EL (cell line): ENCODE measurements at regions not wholly inside any gene's neighbourhood (a gene's known extent, or its start where the extent isn't known, plus 50 kb on each side); places are given as distances from the start of the nearest gene placed in this dataset.

ENCODE experiments used
- DNase-seq: peaks from one replicate; pipeline ENCODE4 v3.0.0-alpha.2; 2016

DNA sequence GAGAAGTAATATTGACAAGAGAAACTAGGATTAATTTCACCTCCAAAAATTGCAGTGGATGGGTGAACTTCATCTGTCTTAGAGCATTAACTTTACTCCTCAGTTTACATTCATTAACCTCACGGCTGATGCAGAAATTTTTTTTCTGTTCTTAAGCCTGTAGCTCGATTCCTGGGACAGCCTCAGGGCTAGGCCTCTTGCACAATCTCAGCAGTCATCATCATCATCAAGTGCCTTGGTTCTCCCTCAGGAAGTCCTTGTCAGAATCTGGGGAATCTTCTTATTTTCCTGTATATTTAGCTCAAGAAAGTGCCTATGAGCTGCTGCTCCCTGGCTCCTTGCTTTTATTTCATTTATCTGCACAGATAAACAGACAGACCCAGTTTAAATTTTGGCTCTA is 1272.2 kb upstream of the LRRTM1 start:
- DNase-seq: no peak

DNA sequence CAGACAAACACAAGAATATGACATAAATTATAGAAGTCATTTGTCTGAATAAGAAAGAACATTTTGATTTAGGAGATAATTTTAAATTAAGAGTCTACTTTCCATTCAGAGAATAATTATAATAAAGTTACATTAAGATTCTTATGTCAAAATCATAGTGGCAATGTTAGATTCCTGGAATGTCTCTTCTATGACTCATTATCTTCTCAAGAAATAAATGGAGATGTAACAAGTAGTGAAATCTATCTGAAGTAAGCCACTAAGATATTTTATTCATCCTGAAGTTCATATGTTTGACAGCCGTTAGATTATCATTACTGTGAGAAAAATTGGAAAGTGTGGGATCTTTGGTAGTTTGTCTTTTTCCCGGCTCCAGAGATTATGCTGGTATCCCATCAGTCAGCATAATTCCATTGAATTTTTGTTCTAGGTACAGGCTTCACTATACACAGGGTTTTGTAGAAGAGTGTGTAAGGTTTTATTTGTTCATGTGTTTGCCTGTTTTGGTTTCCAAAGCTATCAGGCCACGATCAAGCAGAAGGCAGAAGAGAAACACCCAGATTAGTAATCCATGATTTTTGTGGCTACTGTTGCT is 1246.6 kb upstream of the LRRTM1 start:
- no peak for DNase-seq

DNA sequence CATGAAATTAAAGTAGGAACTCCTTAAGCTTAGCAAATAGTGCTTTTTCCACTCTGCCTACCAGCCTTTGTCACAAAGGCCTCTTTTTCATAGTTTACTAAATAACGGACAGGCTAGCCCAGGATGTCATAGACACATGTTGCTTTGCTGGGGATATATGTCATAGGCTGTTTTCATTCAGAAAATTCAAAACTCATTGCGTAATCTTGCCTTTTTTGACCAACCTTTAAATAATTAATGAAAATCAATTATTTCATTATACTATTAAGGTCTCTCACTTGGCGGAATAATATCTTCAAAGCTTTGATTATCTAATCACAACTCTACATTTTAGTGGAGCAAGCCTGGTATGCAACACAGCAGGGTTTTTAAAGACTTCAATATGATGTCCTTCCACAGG is 1245.7 kb upstream of the LRRTM1 start:
- no peak for DNase-seq

DNA sequence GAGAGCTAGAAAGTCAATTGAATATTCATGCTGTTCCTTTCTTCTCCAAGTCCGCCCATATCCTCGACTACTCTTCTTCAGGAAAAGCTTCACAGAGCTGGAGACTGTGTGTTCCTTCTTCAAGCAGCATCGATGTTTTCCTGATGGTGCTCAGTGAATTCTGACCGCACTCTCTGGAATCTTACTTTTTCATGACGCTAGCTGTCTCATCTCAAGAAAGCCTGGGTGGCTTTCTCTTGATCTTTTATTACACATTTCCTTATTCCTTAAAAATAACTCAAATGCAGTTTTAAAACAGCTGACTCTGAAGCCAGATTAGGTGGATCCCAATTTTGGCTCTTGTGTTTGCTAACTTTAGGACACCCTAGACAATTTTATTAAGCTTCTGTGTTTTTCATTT is 1245.1 kb upstream of the LRRTM1 start:
- no peak for DNase-seq

DNA sequence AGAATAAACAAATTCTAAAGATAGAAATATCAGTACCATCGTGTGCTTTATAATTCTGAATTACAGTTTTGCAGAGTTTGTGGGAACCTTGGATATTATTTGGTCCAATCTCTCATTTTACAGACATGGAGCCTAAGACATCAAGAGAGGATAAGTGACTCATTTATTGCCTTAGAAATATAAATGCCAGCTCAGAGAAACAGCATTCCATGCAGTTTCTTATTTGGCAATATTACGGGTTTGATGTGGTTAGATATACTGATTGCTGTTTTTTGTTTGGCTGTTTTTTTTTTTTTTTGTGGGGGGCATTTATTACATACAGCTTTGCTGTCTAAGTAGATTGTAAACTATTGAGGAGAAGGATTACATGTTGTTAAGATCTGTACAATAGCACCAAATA is 1241.1 kb upstream of the LRRTM1 start:
- no peak for DNase-seq

DNA sequence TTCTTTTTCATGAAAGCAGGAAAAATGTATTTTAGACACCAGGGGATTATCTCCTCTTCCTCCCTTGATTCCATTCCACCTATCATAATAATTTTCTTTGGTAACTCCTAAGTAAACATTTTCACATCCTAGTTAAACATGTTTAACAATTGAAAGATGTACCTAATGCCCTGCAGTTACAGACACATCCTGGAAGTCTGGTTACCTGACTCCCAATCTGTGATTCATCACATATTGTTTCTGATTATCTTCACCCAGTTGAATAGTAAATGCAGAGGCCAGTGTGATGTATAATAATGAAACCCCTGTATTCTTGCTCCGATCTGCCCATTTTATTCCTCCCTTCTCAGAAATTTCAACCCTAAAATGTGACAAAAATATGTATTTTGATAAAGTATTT is 1237.6 kb upstream of the LRRTM1 start:
- no peak for DNase-seq

DNA sequence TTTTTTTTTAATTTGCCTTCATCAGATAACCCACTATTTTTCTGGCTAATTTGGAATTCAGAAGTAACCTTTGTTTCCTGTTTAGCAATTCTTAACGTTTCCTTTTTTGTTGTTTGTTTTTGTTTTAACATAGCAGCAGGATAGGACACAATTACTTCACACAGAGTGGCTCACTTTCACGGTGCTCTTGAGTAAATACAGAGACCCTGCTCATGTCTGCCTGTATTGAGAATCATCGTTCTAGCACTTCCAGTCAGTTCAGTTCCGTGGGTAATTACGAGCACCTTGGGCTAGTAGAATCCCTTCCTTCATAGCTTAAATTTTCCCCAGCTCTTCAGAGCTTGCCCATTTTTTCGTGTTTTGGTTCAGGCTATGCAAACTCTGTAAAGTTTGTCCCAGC is 1225.4 kb upstream of the LRRTM1 start:
- no peak for DNase-seq

DNA sequence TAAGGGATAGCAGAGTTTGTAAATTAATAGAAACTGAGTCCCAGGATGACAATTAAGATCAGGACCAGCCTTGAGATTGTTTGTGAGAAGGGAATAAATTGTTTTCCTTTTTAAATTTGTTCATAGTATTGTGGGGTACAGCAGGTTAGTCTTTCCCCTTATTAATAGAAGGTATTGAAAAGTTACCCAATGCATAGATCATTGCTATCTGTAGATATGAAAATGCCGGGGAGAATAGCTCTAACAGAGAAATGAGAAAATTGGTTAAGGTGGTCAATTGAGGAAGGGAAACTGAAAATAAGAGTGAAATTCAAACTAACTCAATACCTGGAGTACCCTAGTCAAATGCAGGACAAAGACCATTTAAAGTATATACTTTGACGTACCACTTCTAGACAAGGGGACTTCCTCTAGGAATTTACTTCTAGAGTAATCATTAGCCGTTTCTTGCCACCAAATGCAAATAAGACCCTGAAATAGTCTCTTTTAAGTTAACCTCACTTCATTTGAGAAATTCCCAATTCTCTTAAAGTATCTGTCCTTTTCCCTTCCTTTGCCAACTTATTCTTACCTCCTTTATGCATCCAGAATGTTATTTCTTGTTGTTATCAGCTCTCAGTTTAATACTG is 1224.4 kb upstream of the LRRTM1 start:
- DNase-seq: no peak

DNA sequence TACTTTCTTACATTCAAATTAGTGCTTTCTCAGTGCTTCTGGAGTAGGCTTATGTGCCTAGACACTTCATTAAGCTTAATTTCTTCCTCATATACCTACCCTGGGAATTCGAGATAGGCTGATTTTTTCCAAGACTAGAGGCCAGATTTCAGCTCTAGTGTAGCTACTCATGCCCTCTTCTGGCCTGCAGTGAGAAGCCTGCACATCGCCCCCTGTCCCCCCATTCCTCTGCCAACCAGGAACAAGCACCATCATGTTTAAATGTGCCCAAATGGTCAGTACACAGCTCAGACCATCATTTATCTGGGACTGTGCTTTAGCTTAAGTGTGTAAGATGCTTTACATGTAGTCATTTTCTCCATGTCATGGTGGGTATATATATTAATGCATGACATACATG is 1218.8 kb upstream of the LRRTM1 start:
- no peak for DNase-seq

DNA sequence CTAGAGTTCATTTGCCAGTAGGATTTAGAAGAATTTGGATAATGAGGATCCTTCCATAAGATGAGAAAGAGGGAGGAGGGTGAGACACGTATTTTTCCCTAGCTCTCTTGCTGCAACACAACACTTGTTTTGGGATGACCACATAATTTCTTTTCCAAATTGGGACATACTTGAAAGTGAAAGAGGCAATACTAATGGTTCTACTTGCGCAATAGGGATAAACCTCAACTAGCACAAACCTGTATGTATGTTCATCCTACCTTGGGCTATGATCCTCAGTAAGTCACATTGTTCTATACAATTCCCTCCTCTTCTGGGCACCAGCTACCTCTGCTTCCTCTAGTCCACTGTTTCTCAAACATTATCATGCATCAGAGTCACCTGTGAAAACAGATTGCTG is 1208.8 kb upstream of the LRRTM1 start:
- DNase-seq: no peak

DNA sequence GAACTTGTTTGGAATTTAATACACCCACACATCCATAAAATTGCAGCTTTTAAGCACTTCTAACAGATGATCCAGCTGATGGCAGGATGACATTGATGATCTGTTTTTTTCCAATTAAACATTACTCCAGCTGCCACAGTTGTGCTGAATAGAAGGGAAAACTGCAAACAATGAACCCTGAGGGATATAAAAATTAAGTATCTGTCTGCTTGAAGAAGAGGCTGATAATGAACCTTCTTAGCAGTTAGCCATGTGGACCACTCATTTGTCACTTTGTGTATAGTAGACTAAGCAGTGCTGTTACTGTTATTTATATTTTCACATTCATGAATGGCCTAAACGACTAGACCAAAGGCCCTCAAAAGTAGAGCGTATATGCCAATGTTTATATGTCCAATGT is 1201.0 kb upstream of the LRRTM1 start:
- no peak for DNase-seq

DNA sequence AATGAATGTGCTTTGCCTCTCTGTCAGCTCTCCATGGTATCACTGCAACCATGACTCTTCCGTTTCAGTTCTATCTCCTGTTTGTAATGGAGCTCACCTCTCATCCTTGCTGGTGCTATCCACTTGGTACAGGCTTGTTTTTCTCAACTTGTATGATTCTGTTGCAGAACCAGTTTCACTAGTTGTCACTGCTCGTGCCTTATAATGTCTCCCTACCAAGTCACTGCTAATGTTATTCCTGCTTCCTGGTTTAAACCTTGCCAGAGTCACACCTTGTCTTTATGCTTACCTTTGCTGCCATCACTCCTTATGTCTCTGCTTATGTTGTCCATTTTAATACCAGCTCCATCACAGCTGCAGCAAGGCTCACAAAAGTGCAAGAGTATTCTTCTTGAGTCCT is 1191.0 kb upstream of the LRRTM1 start:
- no peak for DNase-seq

DNA sequence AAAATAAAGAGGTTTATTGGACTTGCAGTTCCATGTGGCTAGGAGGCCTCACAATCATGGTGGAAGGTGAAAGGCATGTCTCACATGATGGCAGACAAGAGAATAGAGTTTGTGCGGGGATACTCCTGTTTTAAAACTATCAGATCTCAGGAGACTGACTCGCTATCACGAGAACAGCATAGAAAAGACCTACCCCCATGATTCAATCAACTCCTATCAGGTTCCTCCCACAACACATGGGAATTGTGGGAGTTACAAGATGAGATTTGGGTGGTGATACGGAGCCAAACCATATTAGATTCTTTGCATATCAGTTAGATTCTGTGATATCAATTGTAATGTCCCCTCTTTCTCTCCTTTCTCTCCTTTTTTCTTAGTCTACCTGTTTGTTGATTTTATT is 1178.7 kb upstream of the LRRTM1 start:
- no peak for DNase-seq

DNA sequence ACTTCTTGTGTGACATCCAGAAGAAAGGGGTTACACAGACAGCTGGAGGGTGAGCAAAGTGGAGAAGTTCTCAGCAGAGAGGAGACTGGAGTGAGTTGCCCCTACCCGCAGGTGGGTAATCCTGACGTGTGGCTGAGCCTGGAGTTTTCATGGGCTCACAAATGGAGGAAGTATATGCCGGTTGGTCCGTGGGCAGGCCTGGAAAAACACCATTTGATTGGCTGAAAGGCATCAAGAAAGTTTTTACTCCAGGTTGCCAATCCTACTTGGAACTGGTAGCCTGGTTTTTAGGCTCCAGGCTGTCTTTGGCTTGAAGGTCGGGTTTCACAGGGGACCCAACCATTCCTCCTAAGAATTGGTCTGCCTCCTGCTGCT is 1177.4 kb upstream of the LRRTM1 start:
- DNase-seq: no peak

DNA sequence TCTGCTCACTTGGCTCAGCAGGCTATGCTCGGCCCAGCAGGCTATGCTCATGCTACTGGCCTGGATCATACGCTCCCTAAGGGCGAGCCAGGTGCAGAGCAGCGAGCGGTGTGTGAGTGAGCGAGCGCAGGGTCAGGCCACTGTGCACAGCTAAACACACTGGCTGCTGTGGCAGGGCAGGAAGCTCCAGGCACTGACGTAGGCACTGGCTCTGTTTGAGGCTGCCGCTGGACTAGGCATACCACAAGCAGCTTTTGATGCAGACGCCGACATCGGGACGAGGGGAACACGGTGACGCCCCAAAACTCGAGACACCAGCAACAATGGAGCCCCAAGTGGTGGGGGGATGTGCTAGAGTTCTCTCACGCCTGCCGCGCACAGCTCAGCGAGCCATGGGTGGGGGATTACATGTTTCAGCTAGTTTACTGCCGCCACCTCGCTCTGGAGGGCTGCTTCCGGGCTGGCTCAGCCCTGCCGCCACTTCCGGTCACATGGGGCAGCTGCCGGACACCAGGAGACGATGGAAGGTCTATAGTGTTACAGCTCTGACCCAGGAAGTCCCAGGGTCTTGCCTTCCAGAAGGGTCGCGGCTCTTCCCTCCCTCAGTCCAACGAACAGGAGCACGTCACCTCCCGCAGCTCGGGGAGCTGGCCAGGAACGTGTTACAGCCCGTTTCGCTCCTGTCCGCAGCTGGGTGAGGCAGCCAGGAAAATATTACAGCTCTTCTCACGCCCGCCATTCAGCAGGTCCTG is 1176.9 kb upstream of the LRRTM1 start:
- no peak for DNase-seq

DNA sequence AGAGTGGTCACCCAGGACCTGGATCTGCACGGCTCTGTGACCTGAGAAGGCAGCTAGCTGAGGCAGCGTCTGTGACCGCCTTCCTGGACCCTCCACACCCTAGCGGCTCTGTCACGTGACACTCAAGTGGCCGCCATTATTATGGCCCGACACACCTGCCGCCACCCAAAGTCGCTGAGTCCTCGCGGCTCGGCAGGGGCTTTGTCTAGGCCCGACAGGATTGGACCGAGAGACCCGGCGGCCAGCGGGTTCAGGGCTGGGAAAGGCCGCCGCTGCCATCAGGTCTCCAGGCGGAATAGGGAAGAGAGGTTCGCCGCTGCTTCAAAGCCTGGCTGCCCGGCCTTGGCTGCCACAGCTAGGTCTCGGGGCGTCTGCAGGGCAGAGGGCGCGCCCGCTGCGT is 1162.5 kb upstream of the LRRTM1 start:
- DNase-seq: no peak

DNA sequence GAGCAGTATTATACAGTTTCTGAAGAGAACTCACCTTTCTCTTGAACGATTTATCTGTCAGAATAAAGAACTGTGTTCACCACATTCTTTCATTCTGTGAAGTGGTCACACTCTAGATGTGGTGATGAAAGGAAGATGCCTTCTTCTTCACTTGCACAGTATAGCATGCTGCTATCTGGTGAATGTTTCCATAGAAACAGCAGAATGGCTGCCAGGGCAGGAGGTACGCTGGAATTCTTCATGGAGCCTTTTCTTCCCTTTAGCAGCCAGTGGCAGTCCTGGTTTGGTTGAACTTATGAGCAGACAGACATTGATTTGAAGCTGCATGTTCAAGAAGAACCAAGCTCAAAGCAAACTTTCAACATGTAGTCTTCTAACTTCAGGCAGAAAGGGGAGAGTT is 1157.9 kb upstream of the LRRTM1 start:
- DNase-seq: no peak

DNA sequence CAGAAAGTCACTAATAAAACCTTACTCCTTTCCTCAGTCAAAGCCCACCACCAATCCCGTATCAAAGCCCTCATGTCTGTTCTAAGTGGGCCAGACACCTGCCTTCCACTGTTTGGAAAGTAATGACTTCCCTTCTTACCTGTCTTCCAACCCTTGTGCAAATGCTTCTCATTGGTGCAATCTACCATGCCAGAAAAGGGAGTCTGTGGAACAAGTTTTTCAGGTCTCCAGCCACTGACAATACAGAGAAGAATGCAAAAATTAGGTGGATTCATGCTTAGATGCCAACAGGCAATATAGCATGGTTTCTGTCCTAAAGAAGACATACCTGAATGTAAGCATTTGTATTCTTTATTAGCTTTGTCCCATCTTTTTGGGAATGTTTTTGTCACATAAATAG is 1140.6 kb upstream of the LRRTM1 start:
- no peak for DNase-seq

DNA sequence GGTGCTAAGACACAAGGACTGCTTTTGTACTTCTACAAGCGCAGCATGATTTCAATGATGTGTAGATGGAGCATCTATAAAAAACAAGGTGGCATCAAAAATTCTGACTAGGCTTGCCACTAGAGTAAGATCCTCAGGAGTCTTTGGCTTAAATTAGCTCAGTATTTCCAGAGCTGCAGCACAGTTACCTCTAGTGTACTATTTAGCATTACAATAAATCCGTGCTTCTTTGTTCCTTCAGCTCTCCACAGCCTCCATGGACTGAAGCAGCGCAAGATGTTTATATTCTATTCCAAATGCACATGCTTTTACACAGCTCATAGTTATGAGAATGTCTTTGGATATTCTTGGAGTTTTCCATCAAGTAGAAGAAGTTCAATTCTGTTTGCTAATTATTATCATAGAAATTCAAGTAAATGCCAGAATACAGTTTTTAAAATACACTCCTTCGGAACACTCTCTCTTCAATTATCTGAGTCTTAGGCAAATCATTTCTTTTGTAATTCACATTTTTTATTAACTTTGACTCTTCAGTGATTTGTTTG is 1133.0 kb upstream of the LRRTM1 start:
- DNase-seq: no peak

DNA sequence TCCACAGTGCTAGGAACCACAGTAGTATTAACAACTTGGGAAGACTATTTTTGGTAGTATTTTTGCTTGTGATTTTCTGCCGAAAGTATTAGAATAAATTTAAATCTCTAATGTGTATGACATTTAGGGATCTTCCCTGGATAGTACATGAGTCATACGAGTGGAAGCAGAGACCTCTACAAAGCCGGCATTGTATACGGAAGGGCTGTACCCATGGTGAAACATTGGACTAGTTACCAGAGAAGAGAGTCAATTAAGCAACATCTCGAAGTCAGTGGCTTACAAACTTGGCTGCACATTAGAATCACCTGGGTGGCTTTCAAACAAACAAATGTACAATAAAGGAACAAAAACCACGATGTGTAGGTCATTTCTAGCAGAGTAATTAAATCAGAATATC is 1131.7 kb upstream of the LRRTM1 start:
- DNase-seq: no peak

DNA sequence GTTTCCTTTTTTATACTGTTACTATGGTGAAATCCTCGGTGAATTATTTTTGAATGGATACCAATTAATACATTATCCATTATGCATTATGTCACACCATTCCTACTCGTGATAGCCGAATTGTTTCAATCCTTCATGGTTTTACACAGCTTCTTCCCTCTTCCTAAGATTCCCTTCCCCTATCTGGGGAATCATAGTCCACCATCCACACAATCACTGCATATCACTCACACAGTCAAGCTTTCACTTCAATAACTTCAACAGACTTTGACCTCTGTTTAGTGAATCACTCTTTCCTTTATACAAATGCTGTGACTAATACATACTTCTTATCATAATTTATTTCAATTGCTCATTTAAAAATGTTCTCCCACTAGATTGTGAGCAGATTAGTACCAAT is 1108.1 kb upstream of the LRRTM1 start:
- no peak for DNase-seq

DNA sequence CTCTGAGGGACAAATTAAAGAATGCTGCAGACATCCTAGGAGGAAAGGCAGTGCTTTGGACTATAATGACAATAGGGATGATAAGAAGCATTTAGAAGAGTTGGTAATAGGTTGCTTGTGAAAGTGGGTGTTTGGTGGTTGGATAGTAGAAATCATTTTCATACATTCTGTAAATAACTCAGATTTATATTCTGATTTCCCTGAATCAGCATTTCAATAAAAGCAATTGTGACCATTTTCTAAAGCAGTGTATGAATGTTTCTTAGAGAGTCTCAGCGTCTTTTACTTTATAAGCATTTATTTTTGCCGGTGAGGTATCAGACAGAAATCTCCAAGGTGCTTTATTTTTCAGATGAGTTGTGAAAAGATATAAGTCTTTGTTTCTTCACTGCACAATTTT is 1099.0 kb upstream of the LRRTM1 start:
- no peak for DNase-seq

DNA sequence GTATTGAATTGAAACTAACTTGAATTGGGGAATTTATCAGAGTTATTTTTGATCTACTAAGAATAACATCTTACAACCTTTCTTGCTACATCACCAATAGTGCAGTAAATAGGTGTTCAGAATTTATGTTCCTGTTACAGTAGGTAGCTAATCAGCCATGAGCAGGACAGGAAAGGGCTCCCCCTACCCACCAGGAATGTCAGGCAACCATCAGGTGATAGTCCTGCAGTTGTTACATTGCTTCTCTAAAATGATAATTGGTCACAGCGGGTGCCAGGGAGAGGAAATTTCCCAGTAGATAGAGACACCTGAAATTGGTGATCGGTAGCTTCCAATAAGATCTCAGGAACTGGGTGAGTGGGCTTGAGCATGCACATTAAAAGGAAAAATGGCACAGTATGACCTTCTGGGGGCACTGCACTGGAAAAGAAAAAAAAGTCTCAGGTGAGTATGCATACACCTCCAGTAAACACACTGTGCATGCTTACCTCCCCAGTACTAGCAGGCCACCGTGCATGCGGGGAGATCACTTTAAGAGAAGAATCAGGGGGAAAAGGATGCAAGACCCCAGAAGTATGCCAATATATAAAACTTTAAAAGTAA is 1092.0 kb upstream of the LRRTM1 start:
- no peak for DNase-seq

DNA sequence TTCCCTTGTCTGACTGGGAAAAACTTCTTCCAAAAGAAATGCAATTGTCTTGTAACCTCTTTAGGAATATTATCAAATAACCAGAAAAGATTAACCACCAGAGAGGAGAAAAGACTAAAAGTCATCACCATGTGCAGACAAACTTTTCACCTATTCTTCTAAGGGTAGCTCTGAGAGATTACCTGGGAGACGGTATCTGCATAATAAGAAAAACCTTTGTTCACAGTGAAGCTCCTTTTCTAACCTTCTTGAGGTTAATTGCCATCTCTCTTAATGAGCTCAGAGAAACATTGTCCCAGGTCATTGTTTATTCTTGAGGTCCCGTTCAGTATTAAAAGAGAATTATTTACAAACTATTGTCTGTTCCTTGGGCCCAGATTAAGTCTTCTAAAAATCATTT is 1091.2 kb upstream of the LRRTM1 start:
- no peak for DNase-seq
